SU-DHL-6 (cell line): ENCODE measurements at regions not wholly inside any gene's neighbourhood (a gene's known extent, or its start where the extent isn't known, plus 50 kb on each side); places are given as distances from the start of the nearest gene placed in this dataset.

ENCODE experiments used
- H2AFZ ChIP-seq: fragments of 200-600 bp; sonication (generic); 2 replicates; pipeline ENCODE4 v1.6.1; 2014; ENCODE audit warnings: low read depth, mild to moderate bottlenecking, moderate library complexity, mixed read lengths, antibody characterized with exemption, low read length; ENCODE audit not compliant: severe bottlenecking
- H3F3A ChIP-seq: fragments of 200-600 bp; shearing (Covaris generic); 2 replicates; pipeline ENCODE4 v1.6.0; 2016; ENCODE audit warnings: antibody characterized with exemption, mild to moderate bottlenecking; ENCODE audit not compliant: insufficient read depth
- H3K27ac ChIP-seq: fragments of 200-600 bp; sonication (generic); 2 replicates; pipeline ENCODE4 v1.5.1; 2016; ENCODE audit warnings: low read depth, mild to moderate bottlenecking, low read length, moderate library complexity, mixed read lengths
- H3K27me3 ChIP-seq: fragments of 200-600 bp; sonication (generic), shearing (Covaris generic); 2 replicates; pipeline ENCODE4 v1.6.0; 2014; ENCODE audit warnings: mild to moderate bottlenecking, low read length
- H3K36me3 ChIP-seq: fragments of 200-600 bp; sonication (generic); 2 replicates; pipeline ENCODE4 v1.6.1; 2014; ENCODE audit warnings: mild to moderate bottlenecking, low read length, mixed read lengths
- H3K4me2 ChIP-seq: fragments of 300-600, 200-600 bp; shearing (Covaris generic), sonication (generic); 2 replicates; pipeline ENCODE4 v1.6.0; 2014; ENCODE audit warnings: low read length, low read depth, mild to moderate bottlenecking; ENCODE audit not compliant: poor library complexity, severe bottlenecking
- H3K4me3 ChIP-seq: fragments of 200-600 bp; sonication (generic); 2 replicates; pipeline ENCODE4 v1.5.1; 2014; ENCODE audit warnings: antibody characterized with exemption, low read length, mild to moderate bottlenecking, mixed read lengths; ENCODE audit not compliant: insufficient read depth, poor library complexity, severe bottlenecking
- H3K79me2 ChIP-seq: fragments of 200-600 bp; sonication (generic); 2 replicates; pipeline ENCODE4 v1.6.1; 2014; ENCODE audit warnings: mild to moderate bottlenecking, low read length, moderate library complexity; ENCODE audit not compliant: insufficient read depth
- H3K9ac ChIP-seq: fragments of 200-600 bp; sonication (generic); 2 replicates; pipeline ENCODE4 v1.7.0; 2014; ENCODE audit warnings: mild to moderate bottlenecking, low read length
- H3K9me2 ChIP-seq: fragments of 200-600 bp; sonication (generic); replicated peaks from 2 replicates; pipeline ENCODE4 v1.6.1; 2014; ENCODE audit warnings: low read length; ENCODE audit not compliant: insufficient read depth
- H3K9me3 ChIP-seq: fragments of 200-600 bp; sonication (generic); 2 replicates; pipeline ENCODE4 v1.6.1; 2014; ENCODE audit warnings: low read length, mixed read lengths; ENCODE audit not compliant: insufficient read depth
- H4K20me1 ChIP-seq: fragments of 200-600 bp; sonication (generic); 2 replicates; pipeline ENCODE4 v1.6.1; 2014; ENCODE audit warnings: low read depth, mild to moderate bottlenecking, antibody characterized with exemption, low read length, moderate library complexity, mixed read lengths
- EZH2phosphoT487 ChIP-seq: fragments of 200-600 bp; sonication (generic), shearing (Covaris generic); conservative IDR thresholded peaks from 2 replicates; pipeline ENCODE4 v1.6.1; 2018; ENCODE audit warnings: mild to moderate bottlenecking, antibody characterized with exemption, low read length, moderate library complexity, mixed read lengths
- TF ChIP-seq, protein P1 (sequence below): fragments of 200-600 bp; sonication (generic); IDR thresholded peaks from one replicate; pipeline ENCODE4 v1.5.1; 2017; ENCODE audit warnings: antibody characterized with exemption, mild to moderate bottlenecking, low read length, moderate library complexity; ENCODE audit not compliant: insufficient read depth, poor library complexity, severe bottlenecking

DNA sequence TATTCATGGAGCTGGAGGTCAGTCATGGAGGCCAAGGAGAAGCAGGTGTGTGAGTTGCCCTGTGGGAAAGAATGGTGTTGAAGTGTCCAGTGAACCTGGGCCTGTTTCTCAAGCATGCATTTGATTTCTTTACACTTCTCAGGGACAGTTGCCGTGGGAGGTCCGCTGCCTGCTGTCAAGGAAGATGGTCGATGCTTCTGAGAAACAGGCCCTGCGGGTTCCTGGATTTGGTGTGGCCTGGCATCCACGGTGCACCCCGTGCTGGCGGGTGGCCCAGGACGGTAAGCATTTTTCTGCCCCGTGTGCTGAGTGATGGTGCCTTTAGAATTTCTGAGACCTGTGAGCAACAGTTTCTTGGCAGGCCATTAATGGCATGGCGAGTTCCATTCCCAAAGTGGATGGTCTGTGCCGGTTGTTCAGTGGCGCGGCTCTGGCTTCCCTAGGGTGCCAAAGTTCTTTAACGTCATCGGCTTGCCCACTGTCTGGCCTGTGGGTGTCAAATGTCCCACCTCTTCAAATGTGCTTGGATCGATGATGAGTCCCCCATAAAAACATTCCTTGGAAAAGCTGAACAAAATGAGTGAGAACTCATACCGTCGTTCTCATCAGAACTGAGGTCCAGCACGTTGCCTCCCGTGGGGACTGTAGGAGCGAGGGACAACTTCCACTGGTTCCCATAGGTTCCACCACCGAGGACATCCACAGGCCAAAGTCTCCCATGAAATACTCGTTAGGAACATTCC lies 107.2 kb downstream of the SNRPN start:
- Histone ChIP-seq H3K27ac (no peak overlapping the region), H3K27me3 (no peaks in the 10 kb centered on the region), H3F3A (no peaks in the 10 kb centered on the region), H3K9me3 (peaks cover 75% of the 10 kb centered on the region; the same call in 1 of the 2 replicates), H3K4me2 (no peak overlapping the region), H3K36me3 (peaks cover 24% of the 10 kb centered on the region), H3K9me2 (no peaks in the 10 kb centered on the region), H4K20me1 (no peaks in the 10 kb centered on the region), H2AFZ (no peak overlapping the region), H3K9ac (no peak overlapping the region), H3K4me3 (no peak overlapping the region), H3K79me2 (no peaks in the 10 kb centered on the region)
- TF ChIP-seq, protein P1, sequence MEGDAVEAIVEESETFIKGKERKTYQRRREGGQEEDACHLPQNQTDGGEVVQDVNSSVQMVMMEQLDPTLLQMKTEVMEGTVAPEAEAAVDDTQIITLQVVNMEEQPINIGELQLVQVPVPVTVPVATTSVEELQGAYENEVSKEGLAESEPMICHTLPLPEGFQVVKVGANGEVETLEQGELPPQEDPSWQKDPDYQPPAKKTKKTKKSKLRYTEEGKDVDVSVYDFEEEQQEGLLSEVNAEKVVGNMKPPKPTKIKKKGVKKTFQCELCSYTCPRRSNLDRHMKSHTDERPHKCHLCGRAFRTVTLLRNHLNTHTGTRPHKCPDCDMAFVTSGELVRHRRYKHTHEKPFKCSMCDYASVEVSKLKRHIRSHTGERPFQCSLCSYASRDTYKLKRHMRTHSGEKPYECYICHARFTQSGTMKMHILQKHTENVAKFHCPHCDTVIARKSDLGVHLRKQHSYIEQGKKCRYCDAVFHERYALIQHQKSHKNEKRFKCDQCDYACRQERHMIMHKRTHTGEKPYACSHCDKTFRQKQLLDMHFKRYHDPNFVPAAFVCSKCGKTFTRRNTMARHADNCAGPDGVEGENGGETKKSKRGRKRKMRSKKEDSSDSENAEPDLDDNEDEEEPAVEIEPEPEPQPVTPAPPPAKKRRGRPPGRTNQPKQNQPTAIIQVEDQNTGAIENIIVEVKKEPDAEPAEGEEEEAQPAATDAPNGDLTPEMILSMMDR, result no peak
- TF ChIP-seq EZH2phosphoT487, result no peak

DNA sequence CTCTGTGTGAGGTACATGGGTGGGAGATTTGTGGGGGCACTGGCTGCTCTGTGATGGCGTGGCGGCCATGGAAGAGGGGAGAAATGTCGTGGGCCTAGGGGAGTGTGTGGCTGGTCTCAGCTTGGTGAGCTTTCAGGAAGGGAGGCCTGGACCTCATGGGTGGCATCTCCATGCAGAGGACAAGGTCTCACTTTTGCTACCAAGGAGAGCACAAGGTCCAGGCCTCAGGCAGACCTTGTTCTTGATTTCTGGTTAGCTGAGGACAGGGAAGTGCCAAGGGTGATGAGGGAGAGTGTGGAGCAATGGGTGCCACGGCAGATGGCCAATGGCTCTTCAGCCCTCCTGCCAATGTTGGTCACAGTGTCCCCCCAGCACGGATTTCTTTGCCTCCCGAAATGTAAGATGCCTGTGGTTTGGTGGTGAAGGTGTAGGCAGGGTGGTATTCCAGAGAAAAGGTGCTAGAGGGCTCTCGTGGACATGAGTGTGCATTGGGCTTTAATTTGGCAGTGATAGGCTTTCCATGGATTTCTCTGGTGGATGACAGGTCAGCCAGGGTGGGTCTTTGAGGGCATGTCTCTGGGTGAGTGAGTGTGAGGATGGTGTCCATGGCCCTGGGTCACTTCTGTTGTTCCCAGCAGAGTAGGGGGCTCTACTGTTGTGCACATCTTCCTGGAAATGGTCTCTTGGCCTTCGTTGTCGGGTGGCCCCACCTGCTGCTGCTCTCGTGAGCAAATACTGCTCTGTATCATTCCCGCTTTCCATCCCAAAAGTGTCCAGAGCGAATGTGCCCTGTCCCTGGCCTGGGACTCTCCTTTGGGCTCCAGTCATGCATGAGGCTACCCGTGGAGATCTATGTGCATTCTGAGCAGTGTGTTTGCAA lies 108.0 kb downstream of the SNRPN start:
- Histone ChIP-seq H3K79me2 (no peaks in the 10 kb centered on the region), H3F3A (no peaks in the 10 kb centered on the region), H2AFZ (no peak overlapping the region), H3K27ac (no peak overlapping the region), H3K27me3 (no peaks in the 10 kb centered on the region), H3K4me2 (no peak overlapping the region), H3K9ac (no peak overlapping the region), H3K9me3 (peaks cover 70% of the 10 kb centered on the region; the same call in 1 of the 2 replicates), H3K36me3 (peaks cover 29% of the 10 kb centered on the region), H3K4me3 (no peak overlapping the region), H3K9me2 (no peaks in the 10 kb centered on the region), H4K20me1 (no peaks in the 10 kb centered on the region)
- TF ChIP-seq, protein P1, result no peak
- TF ChIP-seq EZH2phosphoT487, result no peak

DNA sequence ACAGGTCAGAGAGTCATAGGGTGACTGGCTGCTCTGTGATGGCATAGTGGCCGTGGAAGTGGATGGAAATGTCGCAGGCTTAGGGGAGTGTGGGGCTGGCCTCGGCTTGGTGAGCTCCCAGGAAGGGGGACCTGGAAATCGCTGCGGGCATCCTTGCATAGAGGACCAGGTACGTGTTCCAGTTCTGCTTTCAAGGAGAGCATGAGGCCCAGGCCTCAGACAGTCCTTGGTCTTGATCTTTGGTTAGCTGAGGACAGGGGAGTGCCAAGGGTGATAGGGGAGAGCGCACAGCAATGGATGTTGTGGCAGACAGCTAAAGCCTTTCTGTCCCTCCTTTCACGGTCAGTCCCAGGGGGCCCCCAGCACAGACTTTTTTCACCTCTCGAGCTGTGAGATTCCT lies 110.5 kb downstream of the SNRPN start:
- Histone ChIP-seq H3K36me3 (peaks cover 41% of the 10 kb centered on the region), H2AFZ (no peak overlapping the region), H3K27me3 (no peaks in the 10 kb centered on the region), H3K79me2 (no peaks in the 10 kb centered on the region), H3K4me3 (no peak overlapping the region), H3F3A (no peaks in the 10 kb centered on the region), H4K20me1 (no peaks in the 10 kb centered on the region), H3K27ac (no peak overlapping the region), H3K4me2 (no peak overlapping the region), H3K9ac (no peak overlapping the region), H3K9me3 (peaks cover 76% of the 10 kb centered on the region; the same call in 1 of the 2 replicates), H3K9me2 (no peaks in the 10 kb centered on the region)
- TF ChIP-seq, protein P1, result no peak
- no peak for TF ChIP-seq EZH2phosphoT487
